GM13976 (cell line): ENCODE measurements at regions not wholly inside any gene's neighbourhood (a gene's known extent, or its start where the extent isn't known, plus 50 kb on each side); places are given as distances from the start of the nearest gene placed in this dataset.
"Not testable (repeated sequence)": the region's sequence is repeated elsewhere in the genome, so short reads cannot be mapped to it uniquely, and the experiment has no call there.

Experiments used
- DNase-seq: peaks from one replicate; pipeline ENCODE4 v3.0.0; 2012; ENCODE audit warnings: low spot score
- CTCF ChIP-seq: IDR thresholded peaks from 2 replicates; pipeline ENCODE4 v1.5.1; 2012; ENCODE audit warnings: borderline replicate concordance, mild to moderate bottlenecking; ENCODE audit not compliant: insufficient read depth; ENCODE audit errors: extremely low read depth, missing control alignments, control extremely low read depth
- in situ Hi-C: fragments of 300-500 bp; cut with MboI; formaldehyde crosslinking; loops from one replicate; pipeline ENCODE4 v1.12.0; 2022; ENCODE audit warnings: low sequenced_read_pairs, mixed read lengths, inconsistent platforms; ENCODE audit not compliant: unreplicated experiment

GRCh38 chr13:50244713-50245574 is 229.7 kb downstream of the KCNRG start:
- in situ Hi-C loops: no loop called here
- TF ChIP-seq CTCF: no peak
- DNase-seq: peak; percentile 45

- no peak for TF ChIP-seq CTCF
- in situ Hi-C loops: no loop called here
Observed at GRCh38 chr13:50247223-50247622, 232.0 kb downstream of the KCNRG start.

GRCh38 chr13:50248516-50249143 is 233.4 kb downstream of the KCNRG start:
- no peak for TF ChIP-seq CTCF
- no peak for DNase-seq

More at GRCh38 chr13:50247223-50247622, 232.0 kb downstream of the KCNRG start:
- no peak for DNase-seq

GRCh38 chr13:50249144-50249521 is 233.9 kb downstream of the KCNRG start:
- DNase-seq: no peak
- in situ Hi-C loops: no loop called here
- TF ChIP-seq CTCF: no peak

More at GRCh38 chr13:50248516-50249143, 233.4 kb downstream of the KCNRG start:
- in situ Hi-C loops: no loop called here

- DNase-seq: no peak
- no peak for TF ChIP-seq CTCF
- in situ Hi-C loops: no loop called here
Observed at GRCh38 chr13:50250401-50250800, 235.2 kb downstream of the KCNRG start.

GRCh38 chr13:50255639-50256038 is 240.4 kb downstream of the KCNRG start:
- no peak for DNase-seq
- in situ Hi-C loops: no loop called here
- no peak for TF ChIP-seq CTCF

GRCh38 chr13:50256536-50257321 is 241.5 kb downstream of the KCNRG start:
- in situ Hi-C loops, DNase-seq: not testable (repeated sequence)
